Panc1 (cell line): ENCODE measurements at regions not wholly inside any gene's neighbourhood (a gene's known extent, or its start where the extent isn't known, plus 50 kb on each side); places are given as distances from the start of the nearest gene placed in this dataset.

Source experiments
- ATAC-seq: fragments of 200-7000 bp; cut with Tn5 transposase; 2 replicates; pipeline ENCODE4 v1.9.1; 2020; ENCODE audit warnings: mild to moderate bottlenecking, moderate library complexity
- BruUV-seq: library from RNA; stranded (reverse); fragments of 400-500 nt; replicated peaks from 2 replicates; lab custom pipeline; 2021; lab: Mats Ljungman, UMichigan
- CTCF ChIA-PET: fragments of 300-600 bp; sonication (Branson Sonifier 250); formaldehyde crosslinking; loops from one replicate; lab custom pipeline; 2022; ENCODE audit warnings: antibody characterized with exemption; lab: Charles Lee
- POLR2A ChIA-PET: fragments of 300-600 bp; sonication (Branson Sonifier 250); formaldehyde crosslinking; loops from one replicate; lab custom pipeline; 2022; ENCODE audit warnings: antibody characterized with exemption; lab: Charles Lee
- DNase-seq: peaks from one replicate; pipeline ENCODE4 v3.0.0-alpha.2; 2010; ENCODE audit warnings: low read depth, low spot score
- H3K27ac ChIP-seq: 2 replicates; pipeline ENCODE4 v1.5.1; 2011; ENCODE audit warnings: mild to moderate bottlenecking, low read length, inconsistent platforms
- H3K27me3 ChIP-seq: fragments of 200-500 bp; sonication (Bioruptor generic); 2 replicates; pipeline ENCODE4 v1.6.0; 2014; ENCODE audit warnings: low read length, inconsistent platforms; ENCODE audit not compliant: control insufficient read depth, insufficient read depth
- H3K36me3 ChIP-seq: fragments of 200-500 bp; sonication (Bioruptor generic); 2 replicates; pipeline ENCODE4 v1.5.1; 2014; ENCODE audit warnings: inconsistent platforms, mild to moderate bottlenecking, low read length, moderate library complexity; ENCODE audit not compliant: control insufficient read depth, insufficient read depth
- H3K4me1 ChIP-seq: 2 replicates; pipeline ENCODE4 v1.5.1; 2011; ENCODE audit warnings: inconsistent platforms, mild to moderate bottlenecking, low read length, moderate library complexity; ENCODE audit not compliant: control insufficient read depth, insufficient read depth
- H3K4me3 ChIP-seq, 2 experiments: 2 replicates each; pipeline ENCODE4 v1.5.1; 2011 to 2012; ENCODE audit warnings: low read depth in 2 of 2, low read length in 2 of 2, mild to moderate bottlenecking in 2 of 2, inconsistent platforms in 1 of 2, moderate library complexity in 1 of 2
- H3K9me3 ChIP-seq: fragments of 200-500 bp; sonication (Bioruptor generic); 2 replicates; pipeline ENCODE4 v1.5.1; 2014; ENCODE audit warnings: low read depth, mild to moderate bottlenecking, inconsistent platforms, low read length, moderate library complexity; ENCODE audit not compliant: control insufficient read depth, insufficient read depth
- CTCF ChIP-seq: fragments of 450-650 bp; IDR thresholded peaks from 2 replicates; pipeline ENCODE4 v1.5.1; 2017; ENCODE audit warnings: mild to moderate bottlenecking
- POLR2AphosphoS5 ChIP-seq: IDR thresholded peaks from 2 replicates; pipeline ENCODE4 v1.6.1; 2012; ENCODE audit warnings: mild to moderate bottlenecking, low read depth, low read length, moderate library complexity
- SIN3A ChIP-seq: IDR thresholded peaks from 2 replicates; pipeline ENCODE4 v1.6.1; 2012; ENCODE audit warnings: low read depth, mild to moderate bottlenecking, low read length, moderate library complexity, borderline replicate concordance; ENCODE audit not compliant: insufficient read depth
- TCF7L2 ChIP-seq: IDR thresholded peaks from 2 replicates; pipeline ENCODE4 v1.6.1; 2011; ENCODE audit warnings: mild to moderate bottlenecking, low read depth, low read length, inconsistent platforms
- in situ Hi-C: cut with HindIII; loops from 2 replicates; pipeline ENCODE4 v1.10.0; 2016; ENCODE audit warnings: low sequenced_read_pairs, low pct_unique_long_range_greater_than_20kb
- intact Hi-C: fragments of 100-400 bp; cut with micrococcal nuclease; formaldehyde crosslinking; loops from one replicate; pipeline ENCODE4 v1.10.0; 2022; ENCODE audit not compliant: unreplicated experiment
- TF ChIP-seq, protein P1 (sequence below), 2 experiments: IDR thresholded peaks; 2 replicates each; pipeline ENCODE4 v1.6.1; 2011 to 2012; ENCODE audit warnings: low read depth in 2 of 2, control low read depth in 1 of 2, low read length in 1 of 2, mild to moderate bottlenecking in 1 of 2, moderate library complexity in 1 of 2; ENCODE audit not compliant: insufficient read depth in 1 of 2

GRCh38 chr4:157423526-157424020 is 203.0 kb downstream of the GRIA2 start:
- in situ Hi-C loops: no loop called here
- intact Hi-C loops: no loop called here
- H3K4me1 ChIP-seq: no peaks in the 10 kb centered on the region
- BruUV-seq: no TSS peak
- no peak overlapping the region for H3K27ac ChIP-seq
- ATAC-seq (no peak), DNase-seq (no peak)
- no peaks in the 10 kb centered on the region for H3K36me3 ChIP-seq
- CTCF ChIA-PET: no interaction called here
- no peaks in the 10 kb centered on the region; the same call in 1 of the 2 replicates for H3K9me3 ChIP-seq
- no peak overlapping the region for H3K4me3 ChIP-seq
- no peaks in the 10 kb centered on the region for H3K27me3 ChIP-seq
- TF ChIP-seq, protein P1, sequence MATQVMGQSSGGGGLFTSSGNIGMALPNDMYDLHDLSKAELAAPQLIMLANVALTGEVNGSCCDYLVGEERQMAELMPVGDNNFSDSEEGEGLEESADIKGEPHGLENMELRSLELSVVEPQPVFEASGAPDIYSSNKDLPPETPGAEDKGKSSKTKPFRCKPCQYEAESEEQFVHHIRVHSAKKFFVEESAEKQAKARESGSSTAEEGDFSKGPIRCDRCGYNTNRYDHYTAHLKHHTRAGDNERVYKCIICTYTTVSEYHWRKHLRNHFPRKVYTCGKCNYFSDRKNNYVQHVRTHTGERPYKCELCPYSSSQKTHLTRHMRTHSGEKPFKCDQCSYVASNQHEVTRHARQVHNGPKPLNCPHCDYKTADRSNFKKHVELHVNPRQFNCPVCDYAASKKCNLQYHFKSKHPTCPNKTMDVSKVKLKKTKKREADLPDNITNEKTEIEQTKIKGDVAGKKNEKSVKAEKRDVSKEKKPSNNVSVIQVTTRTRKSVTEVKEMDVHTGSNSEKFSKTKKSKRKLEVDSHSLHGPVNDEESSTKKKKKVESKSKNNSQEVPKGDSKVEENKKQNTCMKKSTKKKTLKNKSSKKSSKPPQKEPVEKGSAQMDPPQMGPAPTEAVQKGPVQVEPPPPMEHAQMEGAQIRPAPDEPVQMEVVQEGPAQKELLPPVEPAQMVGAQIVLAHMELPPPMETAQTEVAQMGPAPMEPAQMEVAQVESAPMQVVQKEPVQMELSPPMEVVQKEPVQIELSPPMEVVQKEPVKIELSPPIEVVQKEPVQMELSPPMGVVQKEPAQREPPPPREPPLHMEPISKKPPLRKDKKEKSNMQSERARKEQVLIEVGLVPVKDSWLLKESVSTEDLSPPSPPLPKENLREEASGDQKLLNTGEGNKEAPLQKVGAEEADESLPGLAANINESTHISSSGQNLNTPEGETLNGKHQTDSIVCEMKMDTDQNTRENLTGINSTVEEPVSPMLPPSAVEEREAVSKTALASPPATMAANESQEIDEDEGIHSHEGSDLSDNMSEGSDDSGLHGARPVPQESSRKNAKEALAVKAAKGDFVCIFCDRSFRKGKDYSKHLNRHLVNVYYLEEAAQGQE (IDR thresholded peaks at IDR 0.05; ENCODE audit: insufficient read depth in 1 of 2, low read depth in 2 of 2, low read length in 1 of 2): no peak
- TF ChIP-seq POLR2AphosphoS5 (no peak), CTCF (no peak), SIN3A (no peak)
- POLR2A ChIA-PET: no interaction called here

GRCh38 chr4:157421365-157421764 is 200.8 kb downstream of the GRIA2 start:
- Histone ChIP-seq H3K36me3 (no peaks in the 10 kb centered on the region), H3K27me3 (no peaks in the 10 kb centered on the region), H3K27ac (no peak overlapping the region), H3K4me3 (no peak overlapping the region), H3K9me3 (no peaks in the 10 kb centered on the region; the same call in 1 of the 2 replicates), H3K4me1 (no peaks in the 10 kb centered on the region)
- intact Hi-C loops (no loop called here), in situ Hi-C loops (no loop called here)
- BruUV-seq: no TSS peak
- CTCF ChIA-PET: no interaction called here
- no peak for ATAC-seq
- DNase-seq: no peak
- TF ChIP-seq, protein P1 (IDR thresholded peaks at IDR 0.05; ENCODE audit: insufficient read depth in 1 of 2, low read depth in 2 of 2, low read length in 1 of 2): no peak
- no peak for TF ChIP-seq POLR2AphosphoS5
- no peak for TF ChIP-seq SIN3A
- TF ChIP-seq CTCF: no peak
- no peak for TF ChIP-seq TCF7L2
- POLR2A ChIA-PET: no interaction called here
